Liver (tissue), 8 donors: ENCODE measurements at regions not wholly inside any gene's neighbourhood (a gene's known extent, or its start where the extent isn't known, plus 50 kb on each side); places are given as distances from the start of the nearest gene placed in this dataset.

Experiments
- DNase-seq: peaks from one replicate; pipeline ENCODE4 v3.0.0-alpha.2; 2017; ENCODE audit warnings: low spot score
- H3K27ac ChIP-seq, 2 donors: one replicate each; pipeline ENCODE4 v1.7.0; 2013; ENCODE audit warnings: inconsistent platforms in 2 of 2, low read length in 2 of 2, control low read depth in 1 of 2, low read depth in 1 of 2, mild to moderate bottlenecking in 1 of 2
- H3K27me3 ChIP-seq, 4 donors: one replicate each; pipeline versions ENCODE4 v1.6.1 to v1.7.0; 2013; ENCODE audit warnings: low read length in 3 of 4, inconsistent platforms in 1 of 4, mild to moderate bottlenecking in 1 of 4, moderate library complexity in 1 of 4; ENCODE audit not compliant: control insufficient read depth in 4 of 4, insufficient read depth in 4 of 4
- H3K36me3 ChIP-seq, 4 donors: one replicate each; pipeline versions ENCODE4 v1.6.1 to v1.7.0; 2013; ENCODE audit warnings: low read length in 3 of 4, mild to moderate bottlenecking in 3 of 4, low read depth in 1 of 4, moderate library complexity in 1 of 4; ENCODE audit not compliant: control insufficient read depth in 4 of 4, insufficient read depth in 3 of 4
- H3K4me1 ChIP-seq, 4 donors: one replicate each; pipeline versions ENCODE4 v1.6.1 to v1.7.0; 2013; ENCODE audit warnings: low read length in 3 of 4, mild to moderate bottlenecking in 3 of 4, moderate library complexity in 1 of 4; ENCODE audit not compliant: control insufficient read depth in 4 of 4, insufficient read depth in 4 of 4
- H3K4me3 ChIP-seq, 3 donors: one replicate each; pipeline versions ENCODE4 v1.6.1 to v1.7.0; 2013; ENCODE audit warnings: low read length in 3 of 3, control low read depth in 1 of 3, low read depth in 1 of 3, mild to moderate bottlenecking in 1 of 3
- H3K9ac ChIP-seq, 2 donors: one replicate each; pipeline ENCODE4 v1.7.0; 2013; ENCODE audit warnings: low read length in 2 of 2, mild to moderate bottlenecking in 2 of 2, moderate library complexity in 2 of 2, control low read depth in 1 of 2, low read depth in 1 of 2
- H3K9me3 ChIP-seq, 4 donors: one replicate each; pipeline versions ENCODE4 v1.6.1 to v1.7.0; 2013; ENCODE audit warnings: low read length in 3 of 4; ENCODE audit not compliant: control insufficient read depth in 4 of 4
- EGR1 ChIP-seq, 2 donors: IDR thresholded peaks; 2 replicates each; pipeline ENCODE4 v1.6.1; 2016 to 2018; ENCODE audit warnings: antibody characterized with exemption in 2 of 2, low read depth in 2 of 2
- FOXA1 ChIP-seq: IDR thresholded peaks from 2 replicates; pipeline ENCODE4 v1.6.1; 2016; ENCODE audit warnings: antibody characterized with exemption
- FOXA2 ChIP-seq: IDR thresholded peaks from 2 replicates; pipeline ENCODE4 v1.6.1; 2016; ENCODE audit warnings: antibody characterized with exemption
- GABPA ChIP-seq, 2 donors: IDR thresholded peaks in 1 of 2; conservative IDR thresholded peaks in 1 of 2; 2 replicates each; pipeline ENCODE4 v1.6.1; 2016; ENCODE audit warnings: antibody characterized with exemption in 2 of 2, mild to moderate bottlenecking in 1 of 2, moderate library complexity in 1 of 2
- HNF4A ChIP-seq, 2 donors: conservative IDR thresholded peaks; 2 replicates each; pipeline ENCODE4 v1.6.1; 2016; ENCODE audit warnings: antibody characterized with exemption in 2 of 2, mild to moderate bottlenecking in 2 of 2
- HNF4G ChIP-seq: IDR thresholded peaks from 2 replicates; pipeline ENCODE4 v1.6.1; 2016; ENCODE audit warnings: antibody characterized with exemption
- JUND ChIP-seq, 2 donors: IDR thresholded peaks; 2 replicates each; pipeline ENCODE4 v1.6.1; 2016; ENCODE audit warnings: antibody characterized with exemption in 2 of 2
- NR2F2 ChIP-seq: IDR thresholded peaks from 2 replicates; pipeline ENCODE4 v1.6.1; 2016; ENCODE audit warnings: antibody characterized with exemption
- RAD21 ChIP-seq, 2 donors: IDR thresholded peaks; 2 replicates each; pipeline ENCODE4 v1.6.1; 2016; ENCODE audit warnings: antibody characterized with exemption in 2 of 2, mild to moderate bottlenecking in 2 of 2
- RXRA ChIP-seq, 2 donors: IDR thresholded peaks; 2 replicates each; pipeline ENCODE4 v1.6.1; 2017 to 2018; ENCODE audit warnings: antibody characterized with exemption in 2 of 2, mild to moderate bottlenecking in 1 of 2
- SP1 ChIP-seq: IDR thresholded peaks from 2 replicates; pipeline ENCODE4 v1.6.1; 2018; ENCODE audit warnings: antibody characterized with exemption, mild to moderate bottlenecking
- TAF1 ChIP-seq: conservative IDR thresholded peaks from 2 replicates; pipeline ENCODE4 v1.6.1; 2016; ENCODE audit warnings: antibody characterized with exemption, mild to moderate bottlenecking
- YY1 ChIP-seq: IDR thresholded peaks from 2 replicates; pipeline ENCODE4 v1.6.1; 2016; ENCODE audit warnings: antibody characterized with exemption, mild to moderate bottlenecking
- WGBS: extraction: QIAGEN DNeasy Blood & Tissue Kit; methylation state at CpG from one replicate; pipeline ENCODE4 v1.1.7; 2013; 5-methylcytosine and 5-hydroxymethylcytosine counted together
- TF ChIP-seq, protein P1 (sequence below): IDR thresholded peaks from 2 replicates; pipeline ENCODE4 v1.6.1; 2016; ENCODE audit warnings: antibody characterized with exemption
- TF ChIP-seq, protein P2 (sequence below): IDR thresholded peaks from 2 replicates; pipeline ENCODE4 v1.6.1; 2016; ENCODE audit warnings: antibody characterized with exemption
- TF ChIP-seq, protein P3 (sequence below): IDR thresholded peaks from 2 replicates; pipeline ENCODE4 v1.6.1; 2016; ENCODE audit warnings: antibody characterized with exemption
- TF ChIP-seq, protein P4 (sequence below): IDR thresholded peaks from 2 replicates; pipeline ENCODE4 v1.6.1; 2016; ENCODE audit warnings: antibody characterized with exemption, mild to moderate bottlenecking
- TF ChIP-seq, protein P5 (sequence below): fragments of 150-350 bp; IDR thresholded peaks from 2 replicates; pipeline ENCODE4 v1.5.1; 2017; ENCODE audit warnings: improper control_type of control experiment, low read depth, low read length; ENCODE audit not compliant: missing input control
- donor health status: healthy.
- donor health status: healthy.
- donor health status: healthy.
- donor health status: healthy.
- donor health status: healthy.

DNA sequence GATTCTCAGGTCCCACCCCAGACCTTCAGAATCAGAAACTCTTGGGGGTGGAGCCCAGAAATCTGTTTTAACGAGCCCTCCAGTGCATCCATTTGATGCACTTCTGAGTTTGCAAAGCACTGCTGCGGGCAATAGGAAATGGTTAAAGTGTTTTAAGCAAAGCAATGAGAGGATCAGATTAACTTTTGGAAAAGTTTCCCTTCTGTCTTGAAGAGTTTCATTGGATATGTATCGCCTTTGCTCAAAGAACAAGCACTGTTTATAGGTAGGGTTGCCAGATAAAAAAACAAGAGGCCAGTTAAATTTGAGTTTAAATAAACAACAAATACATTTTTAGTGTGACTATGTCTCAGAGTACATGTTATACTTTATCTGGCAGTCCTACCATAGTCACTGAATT is 226.0 kb downstream of the BMP7 start:
- WGBS, result 76% methylated on average over 3 of the region's 3 CpGs
- Histone ChIP-seq H3K36me3 (no peaks in the 10 kb centered on the region), H3K9me3 (peaks cover 0 to 4% (median 0%) of the 10 kb centered on the region in 4 donors), H3K9ac (no peak overlapping the region), H3K4me3 (no peak overlapping the region), H3K27me3 (peaks cover 0 to 6% (median 4%) of the 10 kb centered on the region in 4 donors), H3K4me1 (no peaks in the 10 kb centered on the region), H3K27ac (no peak overlapping the region)
- DNase-seq, result no peak
- no peak for TF ChIP-seq SP1
- TF ChIP-seq JUND (IDR thresholded peaks at IDR 0.05), result no peak
- TF ChIP-seq FOXA1, result no peak
- no peak for TF ChIP-seq HNF4A (conservative IDR thresholded peaks at IDR 0.05)
- no peak for TF ChIP-seq GABPA (IDR thresholded peaks at IDR 0.05 in 1 of 2, conservative IDR thresholded peaks at IDR 0.05 in 1 of 2)
- TF ChIP-seq, protein P1, sequence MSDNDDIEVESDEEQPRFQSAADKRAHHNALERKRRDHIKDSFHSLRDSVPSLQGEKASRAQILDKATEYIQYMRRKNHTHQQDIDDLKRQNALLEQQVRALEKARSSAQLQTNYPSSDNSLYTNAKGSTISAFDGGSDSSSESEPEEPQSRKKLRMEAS, result no peak
- no peak for TF ChIP-seq FOXA2
- TF ChIP-seq NR2F2, result no peak

DNA sequence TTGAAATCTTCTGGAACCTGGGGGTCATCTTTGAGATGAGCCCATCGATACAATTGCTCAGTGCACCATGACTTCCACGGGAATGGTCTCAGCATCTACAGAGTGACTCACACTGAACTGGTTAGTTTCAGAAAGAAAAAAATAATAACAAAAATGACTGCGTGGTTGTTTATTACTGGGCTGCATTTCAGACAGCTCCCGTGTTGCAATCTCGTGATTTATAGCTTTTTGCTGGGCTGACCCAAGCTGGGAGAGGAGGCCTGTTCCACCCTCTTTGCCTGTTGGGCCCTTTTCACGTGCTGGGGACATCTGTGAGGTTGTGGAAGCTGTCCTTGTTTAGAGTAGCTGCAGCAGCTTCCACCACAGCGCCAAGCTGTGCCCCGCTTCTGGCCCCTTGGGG is 225.5 kb downstream of the BMP7 start:
- Histone ChIP-seq H3K27ac (no peak overlapping the region), H3K27me3 (peaks cover 0 to 6% (median 4%) of the 10 kb centered on the region in 4 donors), H3K4me3 (no peak overlapping the region), H3K9me3 (peaks cover 0 to 4% (median 0%) of the 10 kb centered on the region in 4 donors), H3K9ac (no peak overlapping the region), H3K4me1 (no peaks in the 10 kb centered on the region), H3K36me3 (no peaks in the 10 kb centered on the region)
- no peak for DNase-seq
- TF ChIP-seq RXRA (IDR thresholded peaks at IDR 0.05), result no peak
- TF ChIP-seq JUND (IDR thresholded peaks at IDR 0.05), result no peak
- TF ChIP-seq, protein P1, result no peak
- no peak for TF ChIP-seq EGR1 (IDR thresholded peaks at IDR 0.05; ENCODE audit: low read depth in 2 of 2)
- no peak for TF ChIP-seq GABPA (IDR thresholded peaks at IDR 0.05 in 1 of 2, conservative IDR thresholded peaks at IDR 0.05 in 1 of 2)
- TF ChIP-seq FOXA2, result no peak
- no peak for TF ChIP-seq FOXA1
- TF ChIP-seq HNF4G, result no peak
- TF ChIP-seq, protein P2, sequence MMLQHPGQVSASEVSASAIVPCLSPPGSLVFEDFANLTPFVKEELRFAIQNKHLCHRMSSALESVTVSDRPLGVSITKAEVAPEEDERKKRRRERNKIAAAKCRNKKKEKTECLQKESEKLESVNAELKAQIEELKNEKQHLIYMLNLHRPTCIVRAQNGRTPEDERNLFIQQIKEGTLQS, result no peak
- TF ChIP-seq, protein P3, sequence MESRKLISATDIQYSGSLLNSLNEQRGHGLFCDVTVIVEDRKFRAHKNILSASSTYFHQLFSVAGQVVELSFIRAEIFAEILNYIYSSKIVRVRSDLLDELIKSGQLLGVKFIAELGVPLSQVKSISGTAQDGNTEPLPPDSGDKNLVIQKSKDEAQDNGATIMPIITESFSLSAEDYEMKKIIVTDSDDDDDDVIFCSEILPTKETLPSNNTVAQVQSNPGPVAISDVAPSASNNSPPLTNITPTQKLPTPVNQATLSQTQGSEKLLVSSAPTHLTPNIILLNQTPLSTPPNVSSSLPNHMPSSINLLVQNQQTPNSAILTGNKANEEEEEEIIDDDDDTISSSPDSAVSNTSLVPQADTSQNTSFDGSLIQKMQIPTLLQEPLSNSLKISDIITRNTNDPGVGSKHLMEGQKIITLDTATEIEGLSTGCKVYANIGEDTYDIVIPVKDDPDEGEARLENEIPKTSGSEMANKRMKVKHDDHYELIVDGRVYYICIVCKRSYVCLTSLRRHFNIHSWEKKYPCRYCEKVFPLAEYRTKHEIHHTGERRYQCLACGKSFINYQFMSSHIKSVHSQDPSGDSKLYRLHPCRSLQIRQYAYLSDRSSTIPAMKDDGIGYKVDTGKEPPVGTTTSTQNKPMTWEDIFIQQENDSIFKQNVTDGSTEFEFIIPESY, result no peak
- WGBS, result 67% methylated on average over 8 of the region's 8 CpGs

DNA sequence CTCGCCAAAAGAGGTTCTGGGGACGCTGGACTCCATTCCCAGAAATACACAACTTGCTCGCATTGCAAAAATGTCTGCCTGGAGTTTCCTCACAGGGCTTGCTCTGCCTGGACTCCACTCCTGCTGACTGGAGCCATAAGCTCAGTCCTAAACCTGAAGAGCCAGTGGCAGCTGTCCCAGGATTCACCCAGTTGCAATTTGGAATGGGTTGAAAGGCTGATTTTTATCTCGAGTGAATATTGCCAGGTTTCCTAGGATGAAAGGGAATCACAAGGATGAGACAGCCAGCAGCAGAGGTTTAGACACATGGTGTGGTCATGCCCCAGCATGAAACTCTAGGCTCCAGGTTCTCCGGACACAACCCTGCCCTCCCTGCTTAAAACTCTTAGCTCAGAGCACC is 223.3 kb downstream of the BMP7 start:
- no peak overlapping the region for H3K4me3 ChIP-seq
- no peaks in the 10 kb centered on the region for H3K36me3 ChIP-seq
- no peak for DNase-seq
- H3K27me3 ChIP-seq, result peaks cover 0 to 7% (median 4%) of the 10 kb centered on the region in 4 donors
- TF ChIP-seq, protein P4, sequence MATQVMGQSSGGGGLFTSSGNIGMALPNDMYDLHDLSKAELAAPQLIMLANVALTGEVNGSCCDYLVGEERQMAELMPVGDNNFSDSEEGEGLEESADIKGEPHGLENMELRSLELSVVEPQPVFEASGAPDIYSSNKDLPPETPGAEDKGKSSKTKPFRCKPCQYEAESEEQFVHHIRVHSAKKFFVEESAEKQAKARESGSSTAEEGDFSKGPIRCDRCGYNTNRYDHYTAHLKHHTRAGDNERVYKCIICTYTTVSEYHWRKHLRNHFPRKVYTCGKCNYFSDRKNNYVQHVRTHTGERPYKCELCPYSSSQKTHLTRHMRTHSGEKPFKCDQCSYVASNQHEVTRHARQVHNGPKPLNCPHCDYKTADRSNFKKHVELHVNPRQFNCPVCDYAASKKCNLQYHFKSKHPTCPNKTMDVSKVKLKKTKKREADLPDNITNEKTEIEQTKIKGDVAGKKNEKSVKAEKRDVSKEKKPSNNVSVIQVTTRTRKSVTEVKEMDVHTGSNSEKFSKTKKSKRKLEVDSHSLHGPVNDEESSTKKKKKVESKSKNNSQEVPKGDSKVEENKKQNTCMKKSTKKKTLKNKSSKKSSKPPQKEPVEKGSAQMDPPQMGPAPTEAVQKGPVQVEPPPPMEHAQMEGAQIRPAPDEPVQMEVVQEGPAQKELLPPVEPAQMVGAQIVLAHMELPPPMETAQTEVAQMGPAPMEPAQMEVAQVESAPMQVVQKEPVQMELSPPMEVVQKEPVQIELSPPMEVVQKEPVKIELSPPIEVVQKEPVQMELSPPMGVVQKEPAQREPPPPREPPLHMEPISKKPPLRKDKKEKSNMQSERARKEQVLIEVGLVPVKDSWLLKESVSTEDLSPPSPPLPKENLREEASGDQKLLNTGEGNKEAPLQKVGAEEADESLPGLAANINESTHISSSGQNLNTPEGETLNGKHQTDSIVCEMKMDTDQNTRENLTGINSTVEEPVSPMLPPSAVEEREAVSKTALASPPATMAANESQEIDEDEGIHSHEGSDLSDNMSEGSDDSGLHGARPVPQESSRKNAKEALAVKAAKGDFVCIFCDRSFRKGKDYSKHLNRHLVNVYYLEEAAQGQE, result no peak
- TF ChIP-seq, protein P1, result no peak
- TF ChIP-seq, protein P2, result no peak
- TF ChIP-seq FOXA1 (no peak), HNF4A (conservative IDR thresholded peaks at IDR 0.05) (no peak), GABPA (IDR thresholded peaks at IDR 0.05 in 1 of 2, conservative IDR thresholded peaks at IDR 0.05 in 1 of 2) (no peak), FOXA2 (no peak), RAD21 (IDR thresholded peaks at IDR 0.05) (no peak), YY1 (no peak), JUND (IDR thresholded peaks at IDR 0.05) (no peak), RXRA (IDR thresholded peaks at IDR 0.05) (no peak), HNF4G (no peak), TAF1 (no peak), EGR1 (IDR thresholded peaks at IDR 0.05; ENCODE audit: low read depth in 2 of 2) (no peak), SP1 (no peak)
- TF ChIP-seq, protein P5, sequence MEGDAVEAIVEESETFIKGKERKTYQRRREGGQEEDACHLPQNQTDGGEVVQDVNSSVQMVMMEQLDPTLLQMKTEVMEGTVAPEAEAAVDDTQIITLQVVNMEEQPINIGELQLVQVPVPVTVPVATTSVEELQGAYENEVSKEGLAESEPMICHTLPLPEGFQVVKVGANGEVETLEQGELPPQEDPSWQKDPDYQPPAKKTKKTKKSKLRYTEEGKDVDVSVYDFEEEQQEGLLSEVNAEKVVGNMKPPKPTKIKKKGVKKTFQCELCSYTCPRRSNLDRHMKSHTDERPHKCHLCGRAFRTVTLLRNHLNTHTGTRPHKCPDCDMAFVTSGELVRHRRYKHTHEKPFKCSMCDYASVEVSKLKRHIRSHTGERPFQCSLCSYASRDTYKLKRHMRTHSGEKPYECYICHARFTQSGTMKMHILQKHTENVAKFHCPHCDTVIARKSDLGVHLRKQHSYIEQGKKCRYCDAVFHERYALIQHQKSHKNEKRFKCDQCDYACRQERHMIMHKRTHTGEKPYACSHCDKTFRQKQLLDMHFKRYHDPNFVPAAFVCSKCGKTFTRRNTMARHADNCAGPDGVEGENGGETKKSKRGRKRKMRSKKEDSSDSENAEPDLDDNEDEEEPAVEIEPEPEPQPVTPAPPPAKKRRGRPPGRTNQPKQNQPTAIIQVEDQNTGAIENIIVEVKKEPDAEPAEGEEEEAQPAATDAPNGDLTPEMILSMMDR, result no peak
- H3K27ac ChIP-seq, result no peak overlapping the region
- 65% methylated on average over 5 of the region's 5 CpGs for WGBS
- no peaks in the 10 kb centered on the region for H3K9me3 ChIP-seq
- H3K4me1 ChIP-seq, result no peaks in the 10 kb centered on the region
- no peak overlapping the region for H3K9ac ChIP-seq
